HG03097 (cell line): ENCODE measurements at regions not wholly inside any gene's neighbourhood (a gene's known extent, or its start where the extent isn't known, plus 50 kb on each side); places are given as distances from the start of the nearest gene placed in this dataset.
A peak's percentile ranks its signal among the peaks of the same experiment; 100 is the strongest.
"Not testable (repeated sequence)": the region's sequence is repeated elsewhere in the genome, so short reads cannot be mapped to it uniquely, and the experiment has no call there.

ENCODE experiments used
- ATAC-seq: cut with Tn5 transposase; IDR thresholded peaks from one replicate; pipeline ENCODE4 v1.9.1; 2021; ENCODE audit not compliant: unreplicated experiment, low FRiP score

GRCh38 chr18:1599196-1599595 is 694.5 kb downstream of the ADCYAP1 start:
- ATAC-seq = no peak

GRCh38 chr18:1604751-1605150 is 700.1 kb downstream of the ADCYAP1 start:
- ATAC-seq = no peak

- ATAC-seq = no peak
Measured at GRCh38 chr18:1618364-1618763, 713.7 kb downstream of the ADCYAP1 start.

- ATAC-seq = no peak
Measured at GRCh38 chr18:1619507-1619906, 714.8 kb downstream of the ADCYAP1 start.

DNA sequence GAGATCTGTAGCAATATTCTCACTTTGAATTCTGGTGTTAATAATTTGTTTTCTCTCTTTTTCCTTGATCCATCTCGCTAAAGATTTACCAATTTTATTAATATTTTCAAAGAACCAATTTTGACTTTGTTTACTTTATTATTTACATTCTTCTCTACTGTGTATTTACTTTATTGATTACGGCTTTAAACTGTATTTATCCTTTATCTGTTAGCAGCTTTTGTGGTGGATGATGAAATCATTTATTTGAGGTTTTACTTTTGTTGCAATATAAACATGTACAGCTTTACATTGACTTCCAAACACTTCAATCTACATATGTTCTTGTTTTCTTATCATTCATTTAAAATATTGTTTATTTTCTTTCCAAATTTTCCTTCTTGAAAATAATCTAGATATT is 719.9 kb downstream of the ADCYAP1 start:
- ATAC-seq = no peak

DNA sequence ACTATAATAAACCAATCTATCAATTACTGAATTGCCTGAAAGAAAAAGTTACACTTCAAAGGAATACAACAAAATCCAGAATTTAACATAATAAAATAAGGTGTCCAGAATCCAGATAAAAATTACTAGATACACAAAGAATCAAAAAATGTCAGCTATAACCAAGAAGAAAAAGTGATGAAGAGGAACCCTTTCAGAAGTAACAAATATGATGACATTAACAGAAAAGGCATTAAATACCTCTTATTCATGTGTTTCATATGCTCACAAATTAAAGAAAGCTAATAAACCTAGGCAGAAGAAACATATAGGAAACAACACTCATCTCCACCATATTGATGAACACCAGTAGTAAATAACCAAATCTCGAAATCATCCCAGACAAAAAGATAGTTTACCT is 722.8 kb downstream of the ADCYAP1 start:
- no peak for ATAC-seq

DNA sequence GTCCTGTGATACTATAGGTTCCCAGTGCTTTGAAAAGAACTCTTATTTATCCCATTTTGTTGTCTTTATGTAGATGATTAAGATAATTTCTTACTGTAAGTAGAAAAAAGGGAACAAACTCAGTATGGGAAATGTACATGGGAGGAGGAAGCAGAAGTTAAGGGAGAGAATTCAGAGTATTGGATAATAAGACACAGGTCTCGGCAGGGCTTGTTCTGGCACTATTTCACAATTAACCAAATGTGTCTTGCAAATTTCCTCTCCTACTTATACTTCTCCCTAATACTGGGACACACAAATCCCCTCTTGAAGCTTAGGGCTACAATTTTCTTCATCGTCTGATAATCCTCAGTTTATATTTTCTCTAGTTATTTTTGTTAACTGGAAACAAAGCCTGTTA is 744.0 kb downstream of the ADCYAP1 start:
- no peak for ATAC-seq

- no peak for ATAC-seq
Measured at GRCh38 chr18:1652018-1652417, 747.3 kb downstream of the ADCYAP1 start.

- ATAC-seq = no peak
Measured at GRCh38 chr18:1653873-1654272, 749.2 kb downstream of the ADCYAP1 start.

DNA sequence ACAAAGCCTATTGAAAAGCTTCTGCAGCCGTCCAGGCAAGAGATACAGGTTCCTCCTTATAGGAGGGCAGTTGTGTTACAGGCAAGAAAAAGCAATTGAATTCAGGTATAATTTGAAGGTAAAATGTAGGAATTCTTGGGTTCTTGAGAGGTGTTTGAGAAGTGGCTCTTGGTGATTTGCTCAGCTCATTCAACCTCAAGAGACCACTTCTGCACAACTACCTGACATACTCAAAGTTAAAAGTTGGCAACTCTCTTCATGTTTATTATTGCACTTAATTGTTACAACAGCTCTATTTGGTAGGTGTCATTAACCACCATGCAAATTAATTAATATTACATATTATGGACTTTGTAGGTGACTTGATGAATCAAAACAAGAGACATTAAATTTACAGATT is 753.2 kb downstream of the ADCYAP1 start:
- no peak for ATAC-seq

GRCh38 chr18:1658908-1659566 is 754.4 kb downstream of the ADCYAP1 start:
- ATAC-seq = no peak

DNA sequence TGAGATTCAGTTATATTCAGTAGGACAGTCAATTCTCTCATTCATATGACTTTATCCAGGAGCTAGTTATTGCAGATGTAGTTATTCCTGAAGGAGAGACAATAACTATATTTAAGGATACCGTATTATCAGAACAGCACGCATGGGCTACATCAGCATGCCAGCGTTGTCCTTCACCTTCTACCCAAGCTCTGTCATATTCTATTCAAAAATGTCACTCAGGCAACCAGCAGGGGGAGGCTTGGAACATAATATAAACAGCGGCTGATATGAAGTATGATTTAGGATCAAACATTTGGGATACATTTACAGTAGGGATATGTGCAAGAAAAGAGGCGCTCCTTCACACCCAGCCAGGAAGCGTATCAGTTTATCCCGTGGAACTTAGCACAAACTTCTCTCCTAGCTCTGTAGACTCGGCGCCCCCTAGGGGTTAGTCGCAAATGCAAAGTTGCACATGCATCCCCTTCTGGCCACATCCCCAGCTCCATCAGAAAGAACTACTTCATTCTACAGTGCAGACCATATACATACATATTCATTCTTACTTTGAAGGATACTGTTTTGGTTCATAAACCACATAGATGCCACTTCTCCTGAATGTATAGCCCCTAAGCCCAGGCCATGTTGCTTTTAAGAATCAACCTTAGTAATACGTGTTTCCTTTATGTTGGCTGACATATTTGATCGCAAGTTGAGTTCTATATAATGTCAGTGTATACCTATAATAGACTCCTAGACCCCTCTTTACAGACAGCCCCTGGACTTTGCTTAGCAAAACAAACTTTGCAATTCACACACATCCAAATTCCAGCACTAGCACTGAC is 759.4 kb downstream of the ADCYAP1 start:
- peak; percentile 57 for ATAC-seq

DNA sequence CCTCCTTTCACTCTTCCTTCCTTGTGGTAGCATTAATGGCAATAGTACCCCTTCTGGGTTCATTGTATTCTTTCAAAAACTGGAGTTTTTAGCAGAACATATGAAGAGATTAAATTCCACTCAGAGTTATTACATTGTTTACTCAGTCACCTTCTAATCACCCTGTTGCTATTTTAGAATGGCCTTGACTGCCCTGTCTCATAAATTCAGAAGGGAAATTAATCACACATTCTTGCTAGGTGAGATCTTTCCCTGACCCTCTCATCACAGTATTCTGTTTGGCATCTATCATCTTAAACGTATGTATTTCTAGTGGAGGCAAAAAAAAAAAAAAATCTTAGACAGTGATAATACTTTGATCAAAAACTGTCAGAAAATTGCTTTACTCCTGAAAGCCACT is 760.4 kb downstream of the ADCYAP1 start:
- ATAC-seq = no peak

DNA sequence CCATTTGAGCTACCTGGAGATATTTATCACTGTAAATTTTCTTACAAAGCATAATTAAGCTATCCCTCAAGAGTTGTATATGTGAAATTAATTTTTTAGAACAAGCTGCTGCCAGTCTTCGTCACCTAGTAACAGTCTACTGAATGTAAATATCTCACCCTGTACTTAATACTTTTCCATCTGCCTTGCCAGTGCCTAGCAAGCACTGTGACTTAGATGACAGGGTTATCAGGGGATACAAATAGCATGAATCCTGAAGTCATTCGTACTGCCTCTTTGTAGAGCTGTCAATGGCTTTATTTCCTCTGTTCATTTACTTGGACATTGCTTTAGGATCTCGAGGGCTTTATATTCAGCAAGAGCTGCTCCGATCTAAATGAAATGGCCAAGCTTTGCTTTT is 763.6 kb downstream of the ADCYAP1 start:
- no peak for ATAC-seq

DNA sequence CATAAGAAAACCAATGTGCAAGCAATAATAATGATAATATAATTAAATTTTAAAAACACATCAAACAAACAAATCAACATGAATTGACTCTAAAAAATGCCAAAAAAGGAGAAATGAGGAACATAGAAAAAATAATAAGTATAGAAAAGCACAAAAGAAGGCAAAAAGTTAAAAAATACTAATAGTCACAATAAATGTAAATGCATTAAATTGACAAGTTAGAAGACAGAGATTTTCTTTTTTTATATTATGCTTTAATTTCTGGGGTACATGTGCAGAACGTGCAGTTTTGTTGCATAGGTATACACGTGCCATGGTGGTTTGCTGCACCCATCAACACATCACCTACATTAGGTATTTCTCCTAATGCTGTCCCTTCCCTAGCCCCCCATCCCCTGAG is 767.0 kb downstream of the ADCYAP1 start:
- ATAC-seq = not testable (repeated sequence)

DNA sequence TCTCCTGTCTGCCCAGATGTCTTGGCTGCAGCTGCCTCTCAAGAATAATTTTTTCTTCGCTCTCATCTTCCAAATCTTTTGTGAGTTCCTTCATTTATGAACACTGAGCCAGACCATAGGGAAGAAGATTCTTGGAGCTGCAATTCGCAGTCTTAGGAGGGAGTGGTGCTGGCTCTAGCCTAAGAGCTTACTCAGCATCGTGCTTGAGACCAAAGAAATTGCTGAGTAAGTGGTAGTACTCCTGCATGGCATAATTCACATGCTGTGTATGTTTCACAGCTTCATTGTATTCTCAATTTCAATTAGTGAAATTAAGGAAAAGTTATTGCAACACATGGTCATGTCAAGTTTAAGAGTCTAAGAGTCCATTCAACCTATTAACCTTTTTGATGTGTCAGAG is 771.7 kb downstream of the ADCYAP1 start:
- ATAC-seq = no peak

GRCh38 chr18:1680108-1680507 is 775.4 kb downstream of the ADCYAP1 start:
- ATAC-seq = no peak

- ATAC-seq = no peak
Measured at GRCh38 chr18:1691863-1692262, 787.2 kb downstream of the ADCYAP1 start.

DNA sequence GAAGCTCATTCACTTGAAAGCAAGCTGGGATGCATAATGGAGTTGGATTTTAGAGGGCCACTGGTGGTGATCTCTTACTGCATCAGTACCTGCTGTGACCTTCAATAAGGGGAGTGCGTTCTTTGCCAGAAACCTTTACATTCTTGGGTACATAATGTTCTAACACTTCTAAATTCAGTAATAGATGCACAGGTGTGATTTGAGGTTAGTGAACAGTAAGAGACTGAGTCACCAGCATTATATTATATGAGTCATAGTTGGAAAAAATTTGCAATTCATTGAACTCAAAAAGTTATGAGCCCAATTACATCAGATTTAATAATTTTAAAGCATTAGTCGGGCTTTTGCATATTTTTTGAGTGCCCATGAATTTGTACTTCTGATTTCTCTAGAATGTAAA is 803.3 kb downstream of the ADCYAP1 start:
- ATAC-seq = no peak

- no peak for ATAC-seq
Measured at GRCh38 chr18:1710114-1710513, 805.4 kb downstream of the ADCYAP1 start.

DNA sequence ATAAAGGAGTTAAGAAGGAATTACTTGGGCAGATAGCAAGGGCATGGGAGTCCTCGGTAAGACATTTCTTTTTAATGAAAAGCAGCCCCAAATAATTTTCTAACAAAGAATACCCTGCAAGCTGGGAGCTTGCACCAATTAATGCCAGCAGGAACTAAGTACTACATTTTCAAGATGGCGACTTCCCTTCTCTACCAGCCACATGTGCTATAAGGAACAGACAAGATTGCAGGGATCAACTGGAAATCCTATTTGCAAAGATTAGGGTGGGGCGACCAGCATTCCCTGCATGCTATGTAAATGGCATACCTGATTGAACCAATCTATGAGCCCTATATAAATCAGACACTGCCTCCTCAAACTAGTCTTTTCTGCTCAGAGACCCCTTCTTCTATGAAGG is 827.5 kb downstream of the ADCYAP1 start:
- no peak for ATAC-seq

- ATAC-seq = no peak
Measured at GRCh38 chr18:1746131-1746530, 825.2 kb downstream of the METTL4 start.
